GM18951 (cell line): ENCODE measurements at regions not wholly inside any gene's neighbourhood (a gene's known extent, or its start where the extent isn't known, plus 50 kb on each side); places are given as distances from the start of the nearest gene placed in this dataset.

Source experiments
- POLR2A ChIP-seq: IDR thresholded peaks from 4 replicates; pipeline ENCODE4 v1.6.1; 2011; ENCODE audit warnings: mild to moderate bottlenecking; ENCODE audit not compliant: insufficient read length, insufficient read depth; ENCODE audit errors: extremely low read depth
- in situ Hi-C: fragments of 300-500 bp; cut with MboI; formaldehyde crosslinking; loops from one replicate; pipeline ENCODE4 v1.12.0; 2022; ENCODE audit warnings: low sequenced_read_pairs, mixed read lengths, inconsistent platforms; ENCODE audit not compliant: unreplicated experiment

- TF ChIP-seq POLR2A: no peak
- in situ Hi-C loops: no loop called here
Measured at GRCh38 chr4:163932504-163932903, 438.0 kb downstream of the TMA16 start.

- in situ Hi-C loops: no loop called here
- no peak for TF ChIP-seq POLR2A
Measured at GRCh38 chr4:163939597-163939996, 445.1 kb downstream of the TMA16 start.

DNA sequence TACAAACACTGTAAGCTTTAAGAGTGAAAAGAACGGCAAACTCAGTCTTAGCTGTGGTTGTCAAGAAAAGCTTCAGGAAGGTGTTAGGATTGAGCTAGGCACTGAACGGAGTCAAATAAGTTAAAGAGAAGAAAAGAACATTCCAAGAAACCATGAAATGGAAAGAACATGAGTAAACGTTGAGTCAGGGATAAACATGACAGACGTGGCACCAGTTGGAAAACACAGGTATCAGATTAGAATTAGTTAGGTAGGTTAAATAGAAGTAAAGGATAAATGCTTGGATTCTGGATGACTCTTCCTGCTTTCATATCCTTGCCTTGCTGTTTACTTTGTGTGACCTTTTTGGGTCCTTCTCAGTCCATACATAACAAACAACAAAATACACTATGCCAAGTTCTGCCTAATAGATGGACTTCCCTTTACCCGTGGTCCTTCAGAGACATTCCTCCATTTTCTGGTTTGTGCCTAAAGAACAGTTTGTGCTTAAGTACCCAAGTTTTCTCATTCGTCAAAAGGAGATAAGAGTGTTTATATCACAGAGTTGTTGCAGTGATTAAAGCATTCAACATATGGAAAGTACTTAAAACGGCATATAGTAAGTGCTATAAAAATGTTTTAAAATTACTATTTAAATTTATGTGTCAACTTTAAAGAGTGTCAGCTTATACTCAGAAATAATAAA is 446.9 kb downstream of the TMA16 start:
- in situ Hi-C loops: no loop called here
- no peak for TF ChIP-seq POLR2A

DNA sequence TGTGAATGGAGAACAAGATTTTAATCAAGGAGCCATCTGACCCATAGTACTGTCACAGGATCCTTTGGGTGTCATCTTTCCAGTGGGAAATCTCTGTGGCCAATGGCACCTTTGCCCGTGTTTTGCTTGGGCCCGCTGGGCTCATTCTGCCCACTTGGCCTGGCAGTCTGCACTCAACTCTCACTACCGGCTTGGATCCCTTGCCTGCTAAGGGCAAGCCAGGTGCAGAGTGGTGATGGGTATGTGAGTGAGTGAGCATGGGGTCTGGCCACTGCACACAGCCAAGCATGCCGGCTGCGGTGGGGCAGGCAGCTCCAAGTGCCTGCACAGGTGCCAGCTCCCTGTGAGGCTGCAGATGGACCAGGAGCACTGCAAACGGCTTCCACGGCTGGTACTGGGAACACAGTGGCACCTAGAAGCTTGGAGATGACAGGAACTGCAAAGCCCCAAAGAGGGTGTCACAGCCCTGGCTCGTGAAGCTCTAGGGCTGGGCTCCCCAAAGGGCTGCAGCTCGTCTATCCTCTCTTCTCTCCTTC is 454.5 kb downstream of the TMA16 start:
- no peak for TF ChIP-seq POLR2A
- in situ Hi-C loops: no loop called here

DNA sequence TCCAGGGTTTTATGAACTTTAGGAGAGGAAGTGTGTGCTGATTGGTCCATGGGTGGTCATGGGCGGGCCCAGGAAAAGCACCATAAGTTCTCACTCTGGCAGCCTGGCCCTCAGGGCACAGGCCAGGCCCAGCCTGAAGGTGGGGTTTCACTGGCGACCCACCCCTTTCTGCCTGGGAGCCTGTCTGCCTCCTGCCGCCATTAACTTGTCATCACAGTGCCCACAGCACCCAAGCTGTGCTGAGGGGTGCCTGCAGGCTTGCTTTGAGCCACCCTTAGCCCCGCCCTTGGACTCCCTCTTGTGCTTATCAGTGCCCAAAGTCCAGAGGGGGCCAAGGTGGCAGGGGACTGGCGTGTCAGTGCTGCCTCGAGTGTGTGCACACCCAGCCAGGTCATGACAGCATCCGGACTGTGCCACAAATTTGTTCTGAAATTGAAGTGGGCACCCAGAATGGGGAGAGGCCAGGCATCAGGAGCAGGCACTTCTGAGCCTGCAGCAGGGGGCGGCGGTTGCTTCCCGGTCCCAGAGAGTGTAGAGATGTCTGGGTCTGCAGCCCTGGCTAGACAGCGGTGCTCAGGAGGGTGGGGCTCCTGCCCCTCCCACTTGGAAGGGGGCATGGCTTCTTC is 455.6 kb downstream of the TMA16 start:
- in situ Hi-C loops: no loop called here

DNA sequence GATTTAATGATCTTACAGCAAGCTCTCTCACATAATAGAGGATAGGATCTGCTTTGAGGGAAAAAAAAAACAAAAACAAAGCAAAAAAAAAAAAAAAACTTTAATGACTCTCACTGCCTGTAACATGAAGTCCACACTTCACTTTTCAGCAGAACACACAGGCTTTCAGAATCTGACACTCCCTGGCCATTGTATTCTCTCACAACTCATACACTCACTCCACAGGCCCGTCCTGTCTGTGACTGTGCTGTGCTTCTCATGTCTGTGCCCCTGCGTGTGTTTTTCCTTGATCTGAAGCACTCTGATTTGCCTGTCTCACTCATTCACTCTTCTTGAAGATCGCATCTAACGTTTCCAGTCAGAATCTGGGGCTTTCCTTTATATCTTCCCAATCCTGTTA is 460.8 kb downstream of the TMA16 start:
- in situ Hi-C loops: no loop called here
- no peak for TF ChIP-seq POLR2A

More for the DNA sequence above, 455.6 kb downstream of the TMA16 start:
- no peak for TF ChIP-seq POLR2A

- in situ Hi-C loops: no loop called here
- TF ChIP-seq POLR2A: no peak
Measured at GRCh38 chr4:163958751-163959150, 464.3 kb downstream of the TMA16 start.

DNA sequence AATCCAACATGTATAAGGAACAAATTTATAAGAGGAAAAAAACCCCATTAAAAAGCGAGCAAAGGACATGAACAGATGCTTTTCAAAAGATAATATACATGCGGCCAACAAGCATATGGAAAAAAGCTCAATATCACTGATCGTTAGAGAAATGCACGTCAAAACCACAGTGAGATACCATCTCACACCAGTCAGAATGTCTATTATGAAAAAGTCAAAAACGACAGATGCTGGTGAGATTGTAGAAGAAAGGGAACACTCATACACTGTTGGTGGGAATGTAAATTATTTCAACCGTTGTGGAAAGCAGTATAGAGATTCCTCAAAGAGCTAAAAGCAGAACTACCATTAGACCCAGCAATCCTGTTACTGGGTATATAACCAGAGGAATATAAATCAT is 465.4 kb downstream of the TMA16 start:
- in situ Hi-C loops: no loop called here
- TF ChIP-seq POLR2A: no peak

DNA sequence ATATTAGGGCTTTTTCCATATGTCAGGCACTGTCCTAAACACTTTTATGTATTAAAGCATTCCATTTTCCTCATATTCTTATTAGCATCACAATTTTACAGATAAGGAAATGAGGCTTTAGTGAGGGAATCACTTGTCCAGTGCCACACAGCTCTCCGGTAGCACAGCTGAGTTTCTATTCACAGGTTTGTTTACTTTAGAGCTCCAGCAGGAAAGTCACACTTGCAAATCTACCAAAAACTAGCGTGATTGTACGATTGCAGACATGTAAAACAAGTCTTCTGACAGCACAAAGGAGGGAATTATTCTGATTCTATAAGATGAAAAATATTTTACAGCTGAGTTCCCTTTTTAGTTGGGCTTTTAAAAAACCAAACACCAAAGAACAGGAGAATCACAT is 472.1 kb downstream of the TMA16 start:
- no peak for TF ChIP-seq POLR2A
- in situ Hi-C loops: no loop called here

DNA sequence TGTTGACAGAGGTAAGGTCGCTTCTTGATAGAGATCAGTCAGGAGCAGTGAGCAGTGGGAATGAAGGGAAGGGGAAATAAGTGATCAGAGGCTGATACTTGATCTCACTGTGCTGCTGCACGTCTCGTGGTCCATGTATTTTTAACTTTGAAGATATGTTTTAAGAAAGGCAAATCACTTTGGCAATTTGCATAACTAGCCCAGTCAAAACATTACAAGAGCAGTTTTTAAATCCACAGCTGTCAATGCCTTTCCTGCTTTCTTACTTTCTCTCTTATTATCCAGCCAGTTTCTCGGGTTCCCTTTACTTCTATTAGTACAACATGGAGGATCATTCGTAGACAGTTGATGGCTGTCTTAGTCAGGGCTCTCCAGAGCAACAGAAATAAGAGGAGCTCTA is 472.8 kb downstream of the TMA16 start:
- no peak for TF ChIP-seq POLR2A
- in situ Hi-C loops: no loop called here

- in situ Hi-C loops: no loop called here
- TF ChIP-seq POLR2A: no peak
Measured at GRCh38 chr4:163967710-163968109, 473.2 kb downstream of the TMA16 start.

DNA sequence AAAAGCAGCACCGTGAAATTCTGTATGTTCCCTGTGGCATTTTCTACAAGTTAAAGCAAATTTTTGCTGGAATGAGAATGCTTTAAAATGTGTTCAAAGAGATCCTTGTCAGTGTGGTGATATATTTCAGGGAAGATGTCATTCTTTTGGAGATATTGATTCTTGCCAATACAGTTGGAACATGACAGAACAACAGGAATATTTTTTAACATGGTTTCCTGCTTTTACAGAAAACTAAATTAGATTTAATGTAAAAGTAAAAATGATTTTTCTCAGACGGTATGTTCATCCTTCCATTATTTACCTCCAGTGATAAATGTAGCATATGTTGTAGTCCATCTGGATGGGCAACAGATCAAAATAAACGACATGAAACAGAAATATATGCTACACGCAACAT is 474.8 kb downstream of the TMA16 start:
- no peak for TF ChIP-seq POLR2A
- in situ Hi-C loops: no loop called here

DNA sequence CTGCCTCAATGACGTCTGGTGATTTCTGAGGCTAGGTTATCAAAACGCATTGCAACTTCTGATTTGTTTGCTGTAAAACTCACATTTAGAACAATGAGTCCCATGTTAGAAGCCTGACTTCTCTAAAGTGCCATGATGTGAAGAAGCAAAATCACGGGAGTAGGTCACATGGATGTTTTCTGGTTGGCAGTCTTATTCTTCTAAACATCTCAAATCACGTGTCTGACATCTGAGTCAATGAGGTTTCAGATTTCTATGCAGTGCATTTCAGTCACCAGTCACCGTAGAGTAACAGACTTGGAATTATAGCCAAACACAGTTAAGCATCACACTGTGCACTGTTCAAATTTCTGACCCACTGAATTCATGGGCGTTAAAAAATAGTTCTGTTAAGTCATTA is 482.1 kb downstream of the TMA16 start:
- TF ChIP-seq POLR2A: no peak
- in situ Hi-C loops: no loop called here

- no peak for TF ChIP-seq POLR2A
- in situ Hi-C loops: no loop called here
Measured at GRCh38 chr4:163988391-163988790, 493.9 kb downstream of the TMA16 start.
